HepG2 (cell line): ENCODE measurements at regions not wholly inside any gene's neighbourhood (a gene's known extent, or its start where the extent isn't known, plus 50 kb on each side); places are given as distances from the start of the nearest gene placed in this dataset.

Experiments
- CCAR2 ChIP-seq: fragments of 200-400 bp; formaldehyde crosslinking; optimal IDR thresholded peaks from 2 replicates; pipeline ENCODE3; 2018; ENCODE audit warnings: low read depth, mild to moderate bottlenecking, low read length, moderate library complexity
- DMTF1 ChIP-seq: sonication (generic); formaldehyde crosslinking; IDR thresholded peaks from 2 replicates; pipeline ENCODE4 v1.4.0; 2020; ENCODE audit warnings: mild to moderate bottlenecking, missing genetic modification reagents
- DR1 ChIP-seq: sonication (generic); formaldehyde crosslinking; IDR thresholded peaks from 2 replicates; pipeline ENCODE4 v1.8.0; 2021; ENCODE audit warnings: mild to moderate bottlenecking, missing genetic modification reagents, inconsistent platforms
- GATAD1 ChIP-seq: IDR thresholded peaks from 2 replicates; pipeline ENCODE4 v1.6.1; 2016; ENCODE audit warnings: missing genetic modification reagents, missing compliant biosample characterization
- HDAC1 ChIP-seq: sonication (generic); formaldehyde crosslinking; IDR thresholded peaks from 2 replicates; pipeline ENCODE4 v1.5.1; 2020; ENCODE audit warnings: mild to moderate bottlenecking, missing genetic modification reagents
- HMG20A ChIP-seq: IDR thresholded peaks from 2 replicates; pipeline ENCODE4 v1.6.1; 2016; ENCODE audit warnings: borderline replicate concordance
- HMGXB4 ChIP-seq, 2 experiments: sonication (generic) in 1 of 2; formaldehyde crosslinking in 1 of 2; IDR thresholded peaks; 2 replicates each; pipeline versions ENCODE4 v1.4.0 to v1.6.1; 2018 to 2020; ENCODE audit warnings: missing genetic modification reagents in 2 of 2, borderline replicate concordance in 1 of 2, low read depth in 1 of 2, mild to moderate bottlenecking in 1 of 2, missing biosample characterization in 1 of 2
- MXI1 ChIP-seq: IDR thresholded peaks from 3 replicates; pipeline ENCODE4 v1.6.1; 2012; ENCODE audit warnings: low read depth, low read length, inconsistent platforms, borderline replicate concordance
- NONO ChIP-seq, 2 experiments: fragments of 450-650 bp in 1 of 2; sonication (generic) in 1 of 2; formaldehyde crosslinking in 1 of 2; IDR thresholded peaks in 1 of 2; conservative IDR thresholded peaks in 1 of 2; 2 replicates each; pipeline versions ENCODE4 v1.6.1 to v1.8.0; 2017 to 2022; ENCODE audit warnings: mild to moderate bottlenecking in 1 of 2, missing genetic modification reagents in 1 of 2, moderate library complexity in 1 of 2
- NR2C2 ChIP-seq: sonication (generic); formaldehyde crosslinking; IDR thresholded peaks from 2 replicates; pipeline ENCODE4 v1.4.0; 2020; ENCODE audit warnings: missing genetic modification reagents, mild to moderate bottlenecking, moderate library complexity, borderline replicate concordance
- SMAD1 ChIP-seq: sonication (generic); formaldehyde crosslinking; IDR thresholded peaks from 2 replicates; pipeline ENCODE4 v1.4.0; 2020; ENCODE audit warnings: missing genetic modification reagents, low read depth, mild to moderate bottlenecking, borderline replicate concordance
- TBX2 ChIP-seq: sonication (generic); formaldehyde crosslinking; IDR thresholded peaks from 2 replicates; pipeline ENCODE4 v1.5.0; 2020; ENCODE audit warnings: missing genetic modification reagents, mild to moderate bottlenecking, borderline replicate concordance
- THRA ChIP-seq: sonication (generic); formaldehyde crosslinking; IDR thresholded peaks from 2 replicates; pipeline ENCODE4 v1.4.0; 2020; ENCODE audit warnings: missing genetic modification reagents, borderline replicate concordance
- ZBTB4 ChIP-seq: sonication (generic); formaldehyde crosslinking; IDR thresholded peaks from 2 replicates; pipeline ENCODE4 v1.4.0; 2020; ENCODE audit warnings: missing genetic modification reagents, mild to moderate bottlenecking, borderline replicate concordance
- ZNF326 ChIP-seq: sonication (generic); formaldehyde crosslinking; IDR thresholded peaks from 2 replicates; pipeline ENCODE4 v1.4.0; 2020; ENCODE audit warnings: missing genetic modification reagents, borderline replicate concordance
- ZSCAN25 ChIP-seq: sonication (generic); formaldehyde crosslinking; IDR thresholded peaks from 2 replicates; pipeline ENCODE4 v1.8.0; 2022; ENCODE audit warnings: mild to moderate bottlenecking, missing genetic modification reagents
- TF ChIP-seq, protein P1 (sequence below): sonication (generic); formaldehyde crosslinking; IDR thresholded peaks from 2 replicates; pipeline ENCODE4 v1.8.0; 2022; ENCODE audit warnings: missing genetic modification reagents, low read depth, mild to moderate bottlenecking, borderline replicate concordance
- TF ChIP-seq, protein P2 (sequence below): sonication (generic); formaldehyde crosslinking; IDR thresholded peaks from 2 replicates; pipeline ENCODE4 v1.4.0; 2020; ENCODE audit warnings: mild to moderate bottlenecking, missing genetic modification reagents

- TF ChIP-seq, protein P1, sequence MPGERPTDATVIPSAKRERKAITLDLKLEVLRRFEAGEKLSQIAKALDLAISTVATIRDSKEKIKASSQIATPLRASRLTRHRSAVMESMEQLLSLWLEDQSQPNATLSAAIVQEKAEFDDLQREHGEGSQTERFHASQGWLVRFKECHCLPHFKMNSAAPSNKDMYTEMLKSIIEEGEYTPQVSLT (CRISPR knock-in tag), result no peak
- 0 out of 2 replicates have a peak, but pooled peaks have one; percentile 61 for TF ChIP-seq DMTF1 (CRISPR knock-in tag)
- TF ChIP-seq NR2C2 (CRISPR knock-in tag), result peak; percentile 41; the same call in 1 of the 2 replicates
- TF ChIP-seq, protein P2, sequence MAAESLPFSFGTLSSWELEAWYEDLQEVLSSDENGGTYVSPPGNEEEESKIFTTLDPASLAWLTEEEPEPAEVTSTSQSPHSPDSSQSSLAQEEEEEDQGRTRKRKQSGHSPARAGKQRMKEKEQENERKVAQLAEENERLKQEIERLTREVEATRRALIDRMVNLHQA, result no peak
- peak; percentile 92 for TF ChIP-seq HDAC1 (CRISPR knock-in tag)
- TF ChIP-seq THRA (CRISPR knock-in tag), result peak; percentile 97
- TF ChIP-seq ZBTB4, result peak; percentile 91
- peak; percentile 36 for TF ChIP-seq HMG20A (CRISPR knock-in tag)
- TF ChIP-seq CCAR2, result no peak
- TF ChIP-seq HMGXB4 (CRISPR knock-in tag; IDR thresholded peaks at IDR 0.05; ENCODE audit: borderline replicate concordance in 1 of 2, low read depth in 1 of 2), result peak; percentile 92
- no peak for TF ChIP-seq ZNF326 (CRISPR knock-in tag)
- peak; percentile 93 for TF ChIP-seq DR1 (CRISPR knock-in tag)
- no peak for TF ChIP-seq SMAD1 (CRISPR knock-in tag)
- no peak for TF ChIP-seq ZSCAN25 (CRISPR knock-in tag)
- TF ChIP-seq GATAD1 (CRISPR knock-in tag), result peak; percentile 69
- no peak for TF ChIP-seq NONO (IDR thresholded peaks at IDR 0.05)
- peak; percentile 90 for TF ChIP-seq NONO (CRISPR knock-in tag; conservative IDR thresholded peaks at IDR 0.05)
- peak; percentile 25; the same call in 1 of the 3 replicates for TF ChIP-seq MXI1
- TF ChIP-seq TBX2 (CRISPR knock-in tag), result peak; percentile 84
Observed at GRCh38 chr6:26196846-26197635, 109.8 kb downstream of the HFE start (continued).
